ENCODE measurements at regions not wholly inside any gene's neighbourhood (a gene's known extent, or its start where the extent isn't known, plus 50 kb on each side); places are given as distances from the start of the nearest gene placed in this dataset.
"Not testable (repeated sequence)": the region's sequence is repeated elsewhere in the genome, so short reads cannot be mapped to it uniquely, and the experiment has no call there.

GRCh38 chr4:123653236-123653635 lies 256.6 kb downstream of the SPRY1 start:
- no peaks in the 10 kb centered on the region for H3K9me3 ChIP-seq (replicated peaks; ENCODE audit: insufficient read depth, low read length)
- no peaks in the 10 kb centered on the region for H3K79me2 ChIP-seq (ENCODE audit: low read length)
- no peaks in the 10 kb centered on the region for H3F3A ChIP-seq (ENCODE audit: insufficient read depth, low read length)
- no peaks in the 10 kb centered on the region for H3K4me1 ChIP-seq (ENCODE audit: low read length)
- H3K36me3 ChIP-seq (replicated peaks; ENCODE audit: insufficient read depth, low read length), result no peaks in the 10 kb centered on the region
- no peak overlapping the region for H2AFZ ChIP-seq (ENCODE audit: low read length)
- no peak overlapping the region for H3K4me3 ChIP-seq (ENCODE audit: low read length)
- H3K4me2 ChIP-seq (ENCODE audit: low read depth, low read length), result no peak overlapping the region
- H3K27ac ChIP-seq (ENCODE audit: low read length), result no peak overlapping the region
- no peaks in the 10 kb centered on the region for H3K9me2 ChIP-seq (replicated peaks; ENCODE audit: insufficient read depth, low read length)
- no peak for DNase-seq
- no peak overlapping the region for H3K9ac ChIP-seq (ENCODE audit: low read length)
- H4K20me1 ChIP-seq (ENCODE audit: insufficient read depth, low read length), result no peaks in the 10 kb centered on the region
- TF ChIP-seq, protein P1, sequence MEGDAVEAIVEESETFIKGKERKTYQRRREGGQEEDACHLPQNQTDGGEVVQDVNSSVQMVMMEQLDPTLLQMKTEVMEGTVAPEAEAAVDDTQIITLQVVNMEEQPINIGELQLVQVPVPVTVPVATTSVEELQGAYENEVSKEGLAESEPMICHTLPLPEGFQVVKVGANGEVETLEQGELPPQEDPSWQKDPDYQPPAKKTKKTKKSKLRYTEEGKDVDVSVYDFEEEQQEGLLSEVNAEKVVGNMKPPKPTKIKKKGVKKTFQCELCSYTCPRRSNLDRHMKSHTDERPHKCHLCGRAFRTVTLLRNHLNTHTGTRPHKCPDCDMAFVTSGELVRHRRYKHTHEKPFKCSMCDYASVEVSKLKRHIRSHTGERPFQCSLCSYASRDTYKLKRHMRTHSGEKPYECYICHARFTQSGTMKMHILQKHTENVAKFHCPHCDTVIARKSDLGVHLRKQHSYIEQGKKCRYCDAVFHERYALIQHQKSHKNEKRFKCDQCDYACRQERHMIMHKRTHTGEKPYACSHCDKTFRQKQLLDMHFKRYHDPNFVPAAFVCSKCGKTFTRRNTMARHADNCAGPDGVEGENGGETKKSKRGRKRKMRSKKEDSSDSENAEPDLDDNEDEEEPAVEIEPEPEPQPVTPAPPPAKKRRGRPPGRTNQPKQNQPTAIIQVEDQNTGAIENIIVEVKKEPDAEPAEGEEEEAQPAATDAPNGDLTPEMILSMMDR (IDR thresholded peaks at IDR 0.05; ENCODE audit: low read length), result no peak
- no peak for TF ChIP-seq EZH2phosphoT487 (IDR thresholded peaks at IDR 0.05; ENCODE audit: low read length)
- no peak for TF ChIP-seq EZH2 (optimal IDR thresholded peaks at IDR 0.05; ENCODE audit: low read depth, low read length)
- no peaks in the 10 kb centered on the region for H3K27me3 ChIP-seq (replicated peaks; ENCODE audit: insufficient read depth, low read length)

- H3F3A ChIP-seq (ENCODE audit: insufficient read depth, low read length); H2AFZ ChIP-seq (ENCODE audit: low read length); H3K4me3 ChIP-seq (ENCODE audit: low read length): not testable (repeated sequence)
Measured at GRCh38 chr4:123656746-123657294, 260.2 kb downstream of the SPRY1 start.

GRCh38 chr4:123657606-123658005 lies 261.0 kb downstream of the SPRY1 start:
- H3K9ac ChIP-seq (ENCODE audit: low read length); H3K4me2 ChIP-seq (ENCODE audit: low read depth, low read length); H4K20me1 ChIP-seq (ENCODE audit: insufficient read depth, low read length); H3K9me2 ChIP-seq (replicated peaks; ENCODE audit: insufficient read depth, low read length); H3K36me3 ChIP-seq (replicated peaks; ENCODE audit: insufficient read depth, low read length); H3K79me2 ChIP-seq (ENCODE audit: low read length); H3K27me3 ChIP-seq (replicated peaks; ENCODE audit: insufficient read depth, low read length); H2AFZ ChIP-seq (ENCODE audit: low read length); H3K4me1 ChIP-seq (ENCODE audit: low read length); DNase-seq; H3K4me3 ChIP-seq (ENCODE audit: low read length); H3K9me3 ChIP-seq (replicated peaks; ENCODE audit: insufficient read depth, low read length); H3F3A ChIP-seq (ENCODE audit: insufficient read depth, low read length); H3K27ac ChIP-seq (ENCODE audit: low read length): not testable (repeated sequence)

More at GRCh38 chr4:123656746-123657294, 260.2 kb downstream of the SPRY1 start:
- H3K9ac ChIP-seq (ENCODE audit: low read length); H3K4me1 ChIP-seq (ENCODE audit: low read length); DNase-seq; H3K27ac ChIP-seq (ENCODE audit: low read length); H3K9me3 ChIP-seq (replicated peaks; ENCODE audit: insufficient read depth, low read length); H3K79me2 ChIP-seq (ENCODE audit: low read length); H3K27me3 ChIP-seq (replicated peaks; ENCODE audit: insufficient read depth, low read length); H3K9me2 ChIP-seq (replicated peaks; ENCODE audit: insufficient read depth, low read length); H3K36me3 ChIP-seq (replicated peaks; ENCODE audit: insufficient read depth, low read length); H4K20me1 ChIP-seq (ENCODE audit: insufficient read depth, low read length); H3K4me2 ChIP-seq (ENCODE audit: low read depth, low read length): not testable (repeated sequence)

- 0 out of 2 replicates have a peak, but pooled peaks cover under 1% of the 10 kb centered on the region for H3K27me3 ChIP-seq (replicated peaks; ENCODE audit: insufficient read depth, low read length)
- H3K4me3 ChIP-seq (ENCODE audit: low read length), result no peak overlapping the region
- H3K9me3 ChIP-seq (replicated peaks; ENCODE audit: insufficient read depth, low read length), result no peaks in the 10 kb centered on the region
- no peak overlapping the region for H3K4me2 ChIP-seq (ENCODE audit: low read depth, low read length)
- H3K79me2 ChIP-seq (ENCODE audit: low read length), result no peaks in the 10 kb centered on the region
- no peak overlapping the region for H2AFZ ChIP-seq (ENCODE audit: low read length)
- H3F3A ChIP-seq (ENCODE audit: insufficient read depth, low read length), result no peaks in the 10 kb centered on the region
- TF ChIP-seq, protein P1 (IDR thresholded peaks at IDR 0.05; ENCODE audit: low read length), result no peak
- TF ChIP-seq EZH2 (optimal IDR thresholded peaks at IDR 0.05; ENCODE audit: low read depth, low read length), result no peak
- TF ChIP-seq EZH2phosphoT487 (IDR thresholded peaks at IDR 0.05; ENCODE audit: low read length), result no peak
- H3K9me2 ChIP-seq (replicated peaks; ENCODE audit: insufficient read depth, low read length), result no peaks in the 10 kb centered on the region
- no peak for DNase-seq
- no peak overlapping the region for H3K27ac ChIP-seq (ENCODE audit: low read length)
- H3K36me3 ChIP-seq (replicated peaks; ENCODE audit: insufficient read depth, low read length), result no peaks in the 10 kb centered on the region
- no peaks in the 10 kb centered on the region for H3K4me1 ChIP-seq (ENCODE audit: low read length)
- no peaks in the 10 kb centered on the region for H4K20me1 ChIP-seq (ENCODE audit: insufficient read depth, low read length)
- H3K9ac ChIP-seq (ENCODE audit: low read length), result no peak overlapping the region
Measured at GRCh38 chr4:123659262-123659661, 262.7 kb downstream of the SPRY1 start.

Measured in MM.1S (cell line).